ENCODE measurements at regions not wholly inside any gene's neighbourhood (a gene's known extent, or its start where the extent isn't known, plus 50 kb on each side); places are given as distances from the start of the nearest gene placed in this dataset.

- TF ChIP-seq CTCF (IDR thresholded peaks at IDR 0.05) (no peak), ATF1 (CRISPR knock-in tag; IDR thresholded peaks at IDR 0.05) (no peak), ATF2 (CRISPR knock-in tag; IDR thresholded peaks at IDR 0.05; ENCODE audit: borderline replicate concordance, low read depth) (no peak), E2F4 (CRISPR knock-in tag; IDR thresholded peaks at IDR 0.05; ENCODE audit: borderline replicate concordance, low read depth) (no peak)
These were observed 267.1 kb downstream of the SOX9 start for GRCh38 chr17:72387969-72388368.

Data from WTC11 (cell line).